ENCODE measurements at regions not wholly inside any gene's neighbourhood (a gene's known extent, or its start where the extent isn't known, plus 50 kb on each side); places are given as distances from the start of the nearest gene placed in this dataset.

DNA sequence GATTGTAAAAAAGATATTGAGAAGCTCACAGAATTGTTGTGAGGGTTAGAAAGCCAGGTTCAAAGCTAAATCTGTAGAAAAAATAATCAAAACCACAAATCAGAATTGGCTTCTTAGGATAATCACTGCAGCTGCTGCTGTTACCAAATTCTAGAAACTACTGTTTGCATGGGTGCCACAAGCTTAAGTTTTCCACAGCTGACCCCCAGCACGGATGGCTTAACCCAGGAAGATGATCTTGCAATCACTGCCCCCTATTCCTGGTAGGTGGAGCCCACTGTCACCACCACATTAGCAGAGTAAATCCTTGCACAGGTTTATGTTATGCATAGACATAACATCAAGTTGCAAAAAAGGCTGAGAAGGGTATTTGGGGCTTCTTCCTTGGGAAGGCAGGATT, 877.8 kb upstream of the ADGRL2 start (continued):
- no peak for TF ChIP-seq EP300 (conservative IDR thresholded peaks at IDR 0.05; ENCODE audit: poor library complexity, severe bottlenecking)
- TF ChIP-seq MXI1 (conservative IDR thresholded peaks at IDR 0.05; ENCODE audit: poor library complexity, severe bottlenecking), result no peak

DNA sequence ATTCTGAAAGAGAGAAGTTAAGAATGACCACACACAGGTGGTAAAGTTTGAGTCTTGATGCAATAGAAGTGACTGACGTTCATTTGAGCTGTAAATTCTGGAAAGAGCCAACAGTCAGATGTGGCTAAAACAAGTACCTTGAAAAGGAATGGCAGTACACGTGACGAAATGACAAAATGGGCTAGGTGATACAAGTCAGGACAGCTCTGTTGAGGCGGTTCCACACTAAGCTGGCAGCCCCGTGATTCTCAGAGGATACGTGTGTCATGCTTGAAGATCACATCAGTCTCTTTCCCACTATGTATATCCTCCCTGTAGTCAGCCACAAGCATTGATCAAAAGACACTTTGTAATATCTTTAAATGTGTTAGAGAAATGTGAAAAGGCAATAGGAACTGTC, 881.3 kb upstream of the ADGRL2 start:
- no peaks in the 10 kb centered on the region for H3K36me3 ChIP-seq (ENCODE audit: insufficient read depth, low read length)
- H3K27me3 ChIP-seq (ENCODE audit: insufficient read depth, low read depth, low read length), result no peaks in the 10 kb centered on the region
- H3F3A ChIP-seq (ENCODE audit: insufficient read depth, low read length, poor library complexity, severe bottlenecking), result no peaks in the 10 kb centered on the region
- H3K27ac ChIP-seq (ENCODE audit: low read length), result no peak overlapping the region
- H3K79me2 ChIP-seq (replicated peaks; ENCODE audit: insufficient read depth, low read length), result no peaks in the 10 kb centered on the region
- H3K9me3 ChIP-seq (ENCODE audit: low read length), result no peaks in the 10 kb centered on the region
- no peak overlapping the region for H3K9ac ChIP-seq (ENCODE audit: low read length)
- H3K4me2 ChIP-seq (ENCODE audit: low read length), result no peak overlapping the region
- H2AFZ ChIP-seq (ENCODE audit: low read depth, low read length), result no peak overlapping the region
- TF ChIP-seq CTCF (IDR thresholded peaks at IDR 0.05; ENCODE audit: poor library complexity, severe bottlenecking) (no peak), RAD21 (conservative IDR thresholded peaks at IDR 0.05) (no peak), TAF1 (IDR thresholded peaks at IDR 0.05; ENCODE audit: low read depth) (no peak), MXI1 (conservative IDR thresholded peaks at IDR 0.05; ENCODE audit: poor library complexity, severe bottlenecking) (no peak), SMC3 (conservative IDR thresholded peaks at IDR 0.05; ENCODE audit: poor library complexity) (no peak), EZH2 (IDR thresholded peaks at IDR 0.05; ENCODE audit: borderline replicate concordance, insufficient read depth, low read length, poor library complexity, severe bottlenecking) (no peak), POLR2AphosphoS5 (IDR thresholded peaks at IDR 0.05) (no peak), EP300 (conservative IDR thresholded peaks at IDR 0.05; ENCODE audit: poor library complexity, severe bottlenecking) (no peak)
- TF ChIP-seq, protein P1, sequence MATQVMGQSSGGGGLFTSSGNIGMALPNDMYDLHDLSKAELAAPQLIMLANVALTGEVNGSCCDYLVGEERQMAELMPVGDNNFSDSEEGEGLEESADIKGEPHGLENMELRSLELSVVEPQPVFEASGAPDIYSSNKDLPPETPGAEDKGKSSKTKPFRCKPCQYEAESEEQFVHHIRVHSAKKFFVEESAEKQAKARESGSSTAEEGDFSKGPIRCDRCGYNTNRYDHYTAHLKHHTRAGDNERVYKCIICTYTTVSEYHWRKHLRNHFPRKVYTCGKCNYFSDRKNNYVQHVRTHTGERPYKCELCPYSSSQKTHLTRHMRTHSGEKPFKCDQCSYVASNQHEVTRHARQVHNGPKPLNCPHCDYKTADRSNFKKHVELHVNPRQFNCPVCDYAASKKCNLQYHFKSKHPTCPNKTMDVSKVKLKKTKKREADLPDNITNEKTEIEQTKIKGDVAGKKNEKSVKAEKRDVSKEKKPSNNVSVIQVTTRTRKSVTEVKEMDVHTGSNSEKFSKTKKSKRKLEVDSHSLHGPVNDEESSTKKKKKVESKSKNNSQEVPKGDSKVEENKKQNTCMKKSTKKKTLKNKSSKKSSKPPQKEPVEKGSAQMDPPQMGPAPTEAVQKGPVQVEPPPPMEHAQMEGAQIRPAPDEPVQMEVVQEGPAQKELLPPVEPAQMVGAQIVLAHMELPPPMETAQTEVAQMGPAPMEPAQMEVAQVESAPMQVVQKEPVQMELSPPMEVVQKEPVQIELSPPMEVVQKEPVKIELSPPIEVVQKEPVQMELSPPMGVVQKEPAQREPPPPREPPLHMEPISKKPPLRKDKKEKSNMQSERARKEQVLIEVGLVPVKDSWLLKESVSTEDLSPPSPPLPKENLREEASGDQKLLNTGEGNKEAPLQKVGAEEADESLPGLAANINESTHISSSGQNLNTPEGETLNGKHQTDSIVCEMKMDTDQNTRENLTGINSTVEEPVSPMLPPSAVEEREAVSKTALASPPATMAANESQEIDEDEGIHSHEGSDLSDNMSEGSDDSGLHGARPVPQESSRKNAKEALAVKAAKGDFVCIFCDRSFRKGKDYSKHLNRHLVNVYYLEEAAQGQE (IDR thresholded peaks at IDR 0.05; ENCODE audit: borderline replicate concordance), result no peak
- no peak overlapping the region for H3K4me3 ChIP-seq (ENCODE audit: low read length)
- no peaks in the 10 kb centered on the region for H4K20me1 ChIP-seq (ENCODE audit: insufficient read depth)
- H3K9me2 ChIP-seq (ENCODE audit: insufficient read depth, low read length), result no peaks in the 10 kb centered on the region

DNA sequence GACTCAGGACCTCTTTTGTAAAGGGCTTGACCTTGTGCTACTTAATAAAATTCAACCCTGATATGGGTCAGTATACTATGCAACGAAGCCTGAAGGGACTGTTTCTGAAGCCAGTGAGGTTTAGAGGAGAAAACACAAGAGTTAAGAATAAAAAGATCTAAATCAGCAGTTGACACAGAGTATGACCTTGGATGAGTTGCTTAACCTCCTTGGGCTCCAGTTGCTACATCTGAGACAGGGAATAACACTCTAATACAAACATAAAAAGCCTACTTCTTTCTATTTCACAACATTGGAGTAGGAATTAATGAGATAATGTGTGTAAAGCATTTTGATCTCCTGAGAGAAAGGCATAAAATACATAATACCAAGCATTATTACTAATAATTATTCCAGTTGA, 882.4 kb upstream of the ADGRL2 start:
- Histone ChIP-seq H3K4me3 (ENCODE audit: low read length) (no peak overlapping the region), H3K27ac (ENCODE audit: low read length) (no peak overlapping the region), H3K4me2 (ENCODE audit: low read length) (no peak overlapping the region), H3K9ac (ENCODE audit: low read length) (no peak overlapping the region), H3K79me2 (replicated peaks; ENCODE audit: insufficient read depth, low read length) (no peaks in the 10 kb centered on the region), H3K36me3 (ENCODE audit: insufficient read depth, low read length) (no peaks in the 10 kb centered on the region), H4K20me1 (ENCODE audit: insufficient read depth) (no peaks in the 10 kb centered on the region), H3K27me3 (ENCODE audit: insufficient read depth, low read depth, low read length) (no peaks in the 10 kb centered on the region), H3K9me2 (ENCODE audit: insufficient read depth, low read length) (no peaks in the 10 kb centered on the region), H3K9me3 (ENCODE audit: low read length) (no peaks in the 10 kb centered on the region), H2AFZ (ENCODE audit: low read depth, low read length) (no peak overlapping the region), H3F3A (ENCODE audit: insufficient read depth, low read length, poor library complexity, severe bottlenecking) (no peaks in the 10 kb centered on the region)
- no peak for TF ChIP-seq CTCF (IDR thresholded peaks at IDR 0.05; ENCODE audit: poor library complexity, severe bottlenecking)
- no peak for TF ChIP-seq RAD21 (conservative IDR thresholded peaks at IDR 0.05)

Data from neural cell (in vitro differentiated cells).